ENCODE measurements at regions not wholly inside any gene's neighbourhood (a gene's known extent, or its start where the extent isn't known, plus 50 kb on each side); places are given as distances from the start of the nearest gene placed in this dataset.

GRCh38 chr3:187507905-187508304, 139.7 kb downstream of the RTP4 start:
- no peak for TF ChIP-seq CTCF (optimal IDR thresholded peaks at IDR 0.05 in 1 of 3, IDR thresholded peaks at IDR 0.05 in 1 of 3, conservative IDR thresholded peaks at IDR 0.05 in 1 of 3; ENCODE audit: extremely low read depth in 1 of 3, insufficient read depth in 2 of 3, low read length in 3 of 3)
- no peak for TF ChIP-seq EZH2 (IDR thresholded peaks at IDR 0.05; ENCODE audit: low read length)

All from keratinocyte (primary cell).